DMS153 (cell line): ENCODE measurements at regions not wholly inside any gene's neighbourhood (a gene's known extent, or its start where the extent isn't known, plus 50 kb on each side); places are given as distances from the start of the nearest gene placed in this dataset.

Experiments
- DNase-seq: peaks from one replicate; lab custom pipeline; 2025; lab: John Stamatoyannopoulos, UW

- DNase-seq, result no peak
Measured at GRCh38 chr10:44821290-44821689, 89.8 kb upstream of the TMEM72 start.

GRCh38 chr10:44822349-44822748 lies 88.8 kb upstream of the TMEM72 start:
- DNase-seq, result no peak

GRCh38 chr10:44822966-44823365 lies 88.2 kb upstream of the TMEM72 start:
- DNase-seq, result no peak

- DNase-seq, result no peak
Measured at GRCh38 chr10:44824607-44825006, 86.5 kb upstream of the TMEM72 start.

- peak; percentile 70 for DNase-seq
Measured at GRCh38 chr10:44827431-44828006, 83.6 kb upstream of the TMEM72 start.

GRCh38 chr10:44828508-44829142 lies 82.5 kb upstream of the TMEM72 start:
- DNase-seq, result no peak

GRCh38 chr10:44829426-44829825 lies 81.7 kb upstream of the TMEM72 start:
- DNase-seq, result no peak

- no peak for DNase-seq
Measured at GRCh38 chr10:44830022-44830421, 81.1 kb upstream of the TMEM72 start.

- DNase-seq, result no peak
Measured at GRCh38 chr10:44831581-44831980, 79.6 kb upstream of the TMEM72 start.

- no peak for DNase-seq
Measured at GRCh38 chr10:44832595-44833390, 78.3 kb upstream of the TMEM72 start.

- no peak for DNase-seq
Measured at GRCh38 chr10:44834131-44834530, 77.0 kb upstream of the TMEM72 start.

- DNase-seq, result no peak
Measured at GRCh38 chr10:44835300-44835699, 75.8 kb upstream of the TMEM72 start.

- no peak for DNase-seq
Measured at GRCh38 chr10:44843484-44843883, 67.7 kb upstream of the TMEM72 start.

- no peak for DNase-seq
Measured at GRCh38 chr10:44845361-44846175, 65.6 kb upstream of the TMEM72 start.

- no peak for DNase-seq
Measured at GRCh38 chr10:44847110-44847509, 64.0 kb upstream of the TMEM72 start.

- no peak for DNase-seq
Measured at GRCh38 chr10:44848211-44848610, 62.9 kb upstream of the TMEM72 start.

- no peak for DNase-seq
Measured at GRCh38 chr10:44849936-44850335, 61.2 kb upstream of the TMEM72 start.

- no peak for DNase-seq
Measured at GRCh38 chr10:44850356-44850934, 60.7 kb upstream of the TMEM72 start.

GRCh38 chr10:44851413-44851812 lies 59.7 kb upstream of the TMEM72 start:
- no peak for DNase-seq

GRCh38 chr10:44851881-44852280 lies 59.3 kb upstream of the TMEM72 start:
- DNase-seq, result no peak

- peak; percentile 3 for DNase-seq
Measured at GRCh38 chr10:44853148-44853734, 57.9 kb upstream of the TMEM72 start.

GRCh38 chr10:44853796-44854195 lies 57.3 kb upstream of the TMEM72 start:
- DNase-seq, result no peak
